Ovary (tissue), 7 donors: ENCODE measurements at regions not wholly inside any gene's neighbourhood (a gene's known extent, or its start where the extent isn't known, plus 50 kb on each side); places are given as distances from the start of the nearest gene placed in this dataset.

Experiments
- DNase-seq, 5 donors: peaks; one replicate each; pipeline ENCODE4 v3.0.0-alpha.2; 2019 to 2020
- H3K27ac ChIP-seq, 2 donors: fragments of 200-600 bp; one replicate each; pipeline versions ENCODE4 v1.5.1 to v1.8.0; 2019 to 2022
- H3K27me3 ChIP-seq: fragments of 200-600 bp; one replicate; pipeline ENCODE4 v1.8.0; 2022
- H3K36me3 ChIP-seq: fragments of 200-600 bp; sonication (generic); one replicate; pipeline ENCODE4 v1.5.1; 2019
- H3K4me1 ChIP-seq: one replicate; pipeline ENCODE4 v1.8.1; 2013; ENCODE audit warnings: mild to moderate bottlenecking, moderate library complexity; ENCODE audit not compliant: insufficient read depth
- H3K4me3 ChIP-seq: fragments of 200-600 bp; sonication (generic); one replicate; pipeline ENCODE4 v1.5.1; 2017
- H3K9me3 ChIP-seq, 2 donors: fragments of 200-600 bp in 1 of 2; sonication (generic) in 1 of 2; one replicate each; pipeline versions ENCODE4 v1.5.1 to v1.8.1; 2013 to 2019; ENCODE audit warnings: mild to moderate bottlenecking in 1 of 2, moderate library complexity in 1 of 2
- EP300 ChIP-seq: sonication (generic); formaldehyde crosslinking; IDR thresholded peaks from one replicate; pipeline ENCODE4 v1.6.1; 2017; ENCODE audit warnings: antibody characterized with exemption
- POLR2A ChIP-seq: fragments of 450-650 bp; IDR thresholded peaks from one replicate; pipeline ENCODE4 v1.6.1; 2017; ENCODE audit warnings: antibody characterized with exemption, mild to moderate bottlenecking, moderate library complexity
- WGBS, 3 donors: extraction: QIAGEN DNeasy Blood & Tissue Kit in 1 of 3; methylation state at CpG; one replicate each; pipeline versions ENCODE4 v1.1.5 to v1.1.7; 2013 to 2017; 5-methylcytosine and 5-hydroxymethylcytosine counted together
- intact Hi-C, 4 donors: fragments of 100-400 bp; cut with DNase I; formaldehyde crosslinking; loops; one replicate each; pipeline versions ENCODE4 v1.11.0 to v1.15.1; 2022 to 2023
- TF ChIP-seq, protein P1 (sequence below), 3 donors: fragments of 450-650 bp in 2 of 3; fragments of 200-600 bp in 1 of 3; IDR thresholded peaks; one replicate each; pipeline versions ENCODE4 v1.5.1 to v1.8.0; 2016 to 2022; ENCODE audit warnings: antibody characterized with exemption in 3 of 3, mild to moderate bottlenecking in 1 of 3
- donor health status: DM: no; HTN: no; CAD: no; lungs with moderate emphysema.
- donor health status: DM: no; HTN: no; CAD: no.
- donor health status: Bipolar disorder and iron deficiency.
- donor health status: DM: no; HTN: no; CAD: no.
- donor health status: DM: yes; HTN: yes; CAD: no.

DNA sequence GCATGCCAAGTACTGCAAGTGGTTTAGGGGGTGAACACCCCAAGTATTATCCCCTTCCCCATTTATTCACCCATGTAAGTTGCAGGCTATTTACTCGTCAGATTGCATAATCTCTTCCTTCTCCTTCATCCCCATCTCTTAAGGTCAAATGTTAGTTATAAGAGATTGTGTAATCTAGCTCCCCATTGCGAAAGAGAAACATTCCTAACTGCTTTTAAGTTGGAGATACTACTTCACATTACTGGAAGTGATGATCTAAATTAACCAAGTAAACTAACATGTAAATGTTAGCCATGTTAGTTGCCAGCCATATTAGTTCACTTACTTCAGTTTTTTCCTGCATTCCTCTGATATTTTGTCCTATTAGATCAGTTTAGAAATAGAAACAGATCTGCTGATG is 262.3 kb downstream of the TAF11L14 start:
- no peaks in the 10 kb centered on the region for H3K9me3 ChIP-seq
- no peak overlapping the region for H3K27ac ChIP-seq
- 41 to 61% (median 56%) methylated on average over 2 of the region's 2 CpGs for WGBS, 3 donors
- H3K36me3 ChIP-seq, result no peaks in the 10 kb centered on the region
- no peak for DNase-seq
- no peak overlapping the region for H3K4me3 ChIP-seq
- TF ChIP-seq EP300, result no peak
- TF ChIP-seq, protein P1, sequence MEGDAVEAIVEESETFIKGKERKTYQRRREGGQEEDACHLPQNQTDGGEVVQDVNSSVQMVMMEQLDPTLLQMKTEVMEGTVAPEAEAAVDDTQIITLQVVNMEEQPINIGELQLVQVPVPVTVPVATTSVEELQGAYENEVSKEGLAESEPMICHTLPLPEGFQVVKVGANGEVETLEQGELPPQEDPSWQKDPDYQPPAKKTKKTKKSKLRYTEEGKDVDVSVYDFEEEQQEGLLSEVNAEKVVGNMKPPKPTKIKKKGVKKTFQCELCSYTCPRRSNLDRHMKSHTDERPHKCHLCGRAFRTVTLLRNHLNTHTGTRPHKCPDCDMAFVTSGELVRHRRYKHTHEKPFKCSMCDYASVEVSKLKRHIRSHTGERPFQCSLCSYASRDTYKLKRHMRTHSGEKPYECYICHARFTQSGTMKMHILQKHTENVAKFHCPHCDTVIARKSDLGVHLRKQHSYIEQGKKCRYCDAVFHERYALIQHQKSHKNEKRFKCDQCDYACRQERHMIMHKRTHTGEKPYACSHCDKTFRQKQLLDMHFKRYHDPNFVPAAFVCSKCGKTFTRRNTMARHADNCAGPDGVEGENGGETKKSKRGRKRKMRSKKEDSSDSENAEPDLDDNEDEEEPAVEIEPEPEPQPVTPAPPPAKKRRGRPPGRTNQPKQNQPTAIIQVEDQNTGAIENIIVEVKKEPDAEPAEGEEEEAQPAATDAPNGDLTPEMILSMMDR (IDR thresholded peaks at IDR 0.05), result no peak
- TF ChIP-seq POLR2A, result no peak
- intact Hi-C loops, result no loop called here
- no peaks in the 10 kb centered on the region for H3K4me1 ChIP-seq
- H3K27me3 ChIP-seq, result no peaks in the 10 kb centered on the region

DNA sequence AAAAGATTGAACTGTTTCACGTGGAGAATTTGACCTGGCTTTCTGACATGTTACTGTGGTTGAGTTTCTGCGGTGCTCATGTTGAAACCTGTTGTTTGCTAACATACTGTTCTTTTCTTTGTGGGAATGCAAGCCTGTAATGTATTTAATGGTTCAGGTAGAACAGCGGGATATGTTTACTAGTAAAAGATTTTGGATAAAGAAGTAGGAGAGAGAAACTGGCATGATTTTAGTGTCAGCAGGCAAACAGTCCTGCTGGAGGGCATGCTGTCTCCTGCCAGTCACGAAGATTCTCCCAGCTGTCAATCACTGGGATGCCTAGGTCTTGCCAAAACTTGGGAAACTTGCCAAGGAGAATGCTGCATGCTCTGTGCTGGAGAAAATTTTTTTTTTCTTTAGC is 263.5 kb downstream of the TAF11L14 start:
- no peaks in the 10 kb centered on the region for H3K27me3 ChIP-seq
- H3K4me1 ChIP-seq, result no peaks in the 10 kb centered on the region
- no peak for TF ChIP-seq EP300
- TF ChIP-seq, protein P1 (IDR thresholded peaks at IDR 0.05), result no peak
- TF ChIP-seq POLR2A, result no peak
- intact Hi-C loops, result no loop called here
- 69 to 76% (median 72%) methylated on average over 4 of the region's 4 CpGs for WGBS, 3 donors
- no peak overlapping the region for H3K27ac ChIP-seq
- H3K36me3 ChIP-seq, result no peaks in the 10 kb centered on the region
- H3K4me3 ChIP-seq, result no peak overlapping the region
- DNase-seq, result no peak
- no peaks in the 10 kb centered on the region for H3K9me3 ChIP-seq

DNA sequence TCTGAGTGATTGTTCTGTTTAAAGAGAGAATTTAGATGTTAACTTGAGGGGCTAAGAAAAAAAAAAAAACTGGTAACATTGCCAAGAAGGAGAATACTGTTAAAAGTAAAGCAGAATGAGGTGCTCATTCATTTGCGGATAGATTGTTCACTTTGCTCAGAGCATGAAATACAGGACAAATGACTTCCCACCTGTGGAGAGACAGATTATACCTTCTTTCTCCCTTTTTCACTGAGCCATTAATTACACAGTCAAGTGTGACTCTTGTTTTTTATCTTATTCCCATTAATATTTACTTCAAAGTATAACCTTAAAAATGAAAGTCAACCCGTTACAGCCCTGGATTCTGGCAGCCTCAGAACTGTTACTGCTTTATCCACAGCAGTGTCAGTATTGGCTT is 264.5 kb downstream of the TAF11L14 start:
- no peaks in the 10 kb centered on the region for H3K9me3 ChIP-seq
- no peak overlapping the region for H3K27ac ChIP-seq
- TF ChIP-seq EP300, result no peak
- no peak for TF ChIP-seq POLR2A
- TF ChIP-seq, protein P1 (IDR thresholded peaks at IDR 0.05), result no peak
- intact Hi-C loops, result no loop called here
- no peaks in the 10 kb centered on the region for H3K4me1 ChIP-seq
- H3K4me3 ChIP-seq, result no peak overlapping the region
- 38 to 48% (median 39%) methylated on average over 2 of the region's 2 CpGs for WGBS, 3 donors
- no peaks in the 10 kb centered on the region for H3K36me3 ChIP-seq
- no peak for DNase-seq
- H3K27me3 ChIP-seq, result no peaks in the 10 kb centered on the region

DNA sequence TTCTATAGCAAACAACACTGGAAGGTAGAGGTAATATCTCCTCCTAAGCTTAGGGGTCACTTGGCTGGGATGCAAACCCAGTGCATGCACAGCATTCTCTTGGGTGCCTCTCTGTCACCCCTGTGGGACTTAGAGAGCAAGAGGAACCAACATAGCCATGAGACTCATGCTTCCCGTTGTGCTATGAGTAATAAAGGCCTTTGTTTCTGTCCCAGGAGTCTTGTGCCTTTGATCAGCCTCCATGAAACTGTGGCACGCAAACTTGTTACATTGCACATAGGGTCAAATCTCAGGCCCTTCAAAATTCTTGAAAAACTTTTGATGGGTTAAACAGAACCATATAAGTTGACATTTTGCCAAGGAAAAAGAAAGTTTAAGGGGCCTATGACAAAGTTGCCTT is 272.8 kb downstream of the TAF11L14 start:
- 55 to 68% (median 67%) methylated on average over 2 of the region's 2 CpGs for WGBS, 3 donors
- H3K27ac ChIP-seq, result no peak overlapping the region
- H3K36me3 ChIP-seq, result no peaks in the 10 kb centered on the region
- no peak overlapping the region for H3K4me3 ChIP-seq
- TF ChIP-seq EP300, result no peak
- TF ChIP-seq, protein P1 (IDR thresholded peaks at IDR 0.05), result no peak
- no peak for TF ChIP-seq POLR2A
- no peaks in the 10 kb centered on the region for H3K27me3 ChIP-seq
- no peak for DNase-seq
- no peaks in the 10 kb centered on the region for H3K4me1 ChIP-seq
- intact Hi-C loops, result no loop called here
- no peaks in the 10 kb centered on the region for H3K9me3 ChIP-seq

DNA sequence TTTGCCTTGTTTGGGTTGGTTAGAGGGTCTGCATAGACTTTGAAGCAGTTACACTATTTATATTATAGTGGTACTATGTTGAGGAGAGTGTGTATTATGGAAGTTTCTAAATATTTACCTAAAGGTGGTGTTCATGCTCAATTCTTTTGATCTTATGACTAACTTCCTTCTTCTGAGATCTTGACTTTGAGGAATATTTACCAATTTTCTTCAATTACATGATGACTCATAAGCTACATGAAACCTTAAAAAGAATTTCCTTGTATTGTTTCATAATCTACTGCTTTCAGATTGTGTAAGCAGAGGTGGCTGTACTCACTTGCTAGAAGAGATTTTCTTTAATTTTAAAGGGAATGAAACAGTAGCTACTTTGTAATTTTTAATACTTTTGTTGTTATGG is 276.1 kb downstream of the TAF11L14 start:
- Histone ChIP-seq H3K4me1 (no peaks in the 10 kb centered on the region), H3K27me3 (no peaks in the 10 kb centered on the region), H3K4me3 (no peak overlapping the region), H3K36me3 (no peaks in the 10 kb centered on the region), H3K9me3 (no peaks in the 10 kb centered on the region), H3K27ac (no peak overlapping the region)
- intact Hi-C loops, result no loop called here
- TF ChIP-seq, protein P1 (IDR thresholded peaks at IDR 0.05), result no peak
- TF ChIP-seq EP300, result no peak
- no peak for TF ChIP-seq POLR2A
- no peak for DNase-seq
